Adipocyte (in vitro differentiated cells): ENCODE measurements at regions not wholly inside any gene's neighbourhood (a gene's known extent, or its start where the extent isn't known, plus 50 kb on each side); places are given as distances from the start of the nearest gene placed in this dataset.
"Not testable (repeated sequence)": the region's sequence is repeated elsewhere in the genome, so short reads cannot be mapped to it uniquely, and the experiment has no call there.

Experiments used
- DNase-seq: peaks from one replicate; pipeline ENCODE4 v3.0.0-alpha.2; 2015; ENCODE audit warnings: low read depth
- H3K27me3 ChIP-seq: replicated peaks from 2 replicates; pipeline ENCODE4 v1.7.0; 2013; ENCODE audit warnings: mild to moderate bottlenecking, low read length, moderate library complexity; ENCODE audit not compliant: control insufficient read depth, insufficient read depth
- H3K36me3 ChIP-seq: 2 replicates; pipeline ENCODE4 v1.7.0; 2013; ENCODE audit warnings: low read length, mild to moderate bottlenecking, moderate library complexity; ENCODE audit not compliant: control insufficient read depth, insufficient read depth, severe bottlenecking
- H3K4me1 ChIP-seq: 2 replicates; pipeline ENCODE4 v1.7.0; 2013; ENCODE audit warnings: mild to moderate bottlenecking, low read length, moderate library complexity; ENCODE audit not compliant: control insufficient read depth, insufficient read depth
- H3K4me3 ChIP-seq: 2 replicates; pipeline ENCODE4 v1.7.0; 2013; ENCODE audit warnings: mild to moderate bottlenecking, low read length, moderate library complexity
- H3K9ac ChIP-seq: 2 replicates; pipeline ENCODE4 v1.7.0; 2013; ENCODE audit warnings: mild to moderate bottlenecking, low read length, moderate library complexity
- H3K9me3 ChIP-seq: 2 replicates; pipeline ENCODE4 v1.7.0; 2013; ENCODE audit warnings: mild to moderate bottlenecking, low read length, moderate library complexity; ENCODE audit not compliant: control insufficient read depth

GRCh38 chr20:19045371-19045770, 167.1 kb upstream of the SLC24A3 start:
- Histone ChIP-seq H3K36me3 (no peaks in the 10 kb centered on the region), H3K4me3 (no peak overlapping the region), H3K9me3 (no peaks in the 10 kb centered on the region), H3K27me3 (no peaks in the 10 kb centered on the region), H3K4me1 (peaks cover 13% of the 10 kb centered on the region), H3K9ac (no peak overlapping the region)
- DNase-seq, result no peak

GRCh38 chr20:19047040-19047950, 165.1 kb upstream of the SLC24A3 start:
- Histone ChIP-seq H3K36me3 (no peaks in the 10 kb centered on the region), H3K4me3 (no peak overlapping the region), H3K9me3 (no peaks in the 10 kb centered on the region), H3K9ac (no peak overlapping the region), H3K4me1 (peaks cover 10% of the 10 kb centered on the region), H3K27me3 (peaks cover 4% of the 10 kb centered on the region)
- no peak for DNase-seq

GRCh38 chr20:19047951-19048296, 164.5 kb upstream of the SLC24A3 start:
- Histone ChIP-seq H3K36me3 (no peaks in the 10 kb centered on the region), H3K4me1 (peaks cover 10% of the 10 kb centered on the region), H3K9me3 (no peaks in the 10 kb centered on the region), H3K27me3 (peaks cover 4% of the 10 kb centered on the region), H3K9ac (no peak overlapping the region), H3K4me3 (no peak overlapping the region)
- no peak for DNase-seq

- Histone ChIP-seq H3K27me3 (peaks cover 6% of the 10 kb centered on the region), H3K4me3 (no peak overlapping the region), H3K4me1 (peaks cover 10% of the 10 kb centered on the region), H3K9ac (no peak overlapping the region), H3K9me3 (no peaks in the 10 kb centered on the region), H3K36me3 (no peaks in the 10 kb centered on the region)
- no peak for DNase-seq
Measured at GRCh38 chr20:19048995-19049501, 163.4 kb upstream of the SLC24A3 start.

- DNase-seq, result no peak
- Histone ChIP-seq H3K4me3 (no peak overlapping the region), H3K9ac (no peak overlapping the region), H3K4me1 (peaks cover 10% of the 10 kb centered on the region), H3K9me3 (no peaks in the 10 kb centered on the region), H3K36me3 (no peaks in the 10 kb centered on the region), H3K27me3 (peaks cover 6% of the 10 kb centered on the region)
Measured at GRCh38 chr20:19049514-19049913, 162.9 kb upstream of the SLC24A3 start.

- no peak for DNase-seq
- H3K36me3 ChIP-seq, result no peaks in the 10 kb centered on the region
- no peak overlapping the region for H3K9ac ChIP-seq
- no peaks in the 10 kb centered on the region for H3K4me1 ChIP-seq
- H3K27me3 ChIP-seq, result peaks cover 2% of the 10 kb centered on the region
- peaks cover 26% of the 10 kb centered on the region for H3K9me3 ChIP-seq
- H3K4me3 ChIP-seq, result no peak overlapping the region
Measured at GRCh38 chr20:19056909-19057308, 155.5 kb upstream of the SLC24A3 start.

- H3K27me3 ChIP-seq, DNase-seq, H3K4me1 ChIP-seq, H3K4me3 ChIP-seq, H3K36me3 ChIP-seq, H3K9ac ChIP-seq: not testable (repeated sequence)
- peaks cover 53% of the 10 kb centered on the region for H3K9me3 ChIP-seq
Measured at GRCh38 chr20:19064788-19065187, 147.7 kb upstream of the SLC24A3 start.

- no peak overlapping the region for H3K9ac ChIP-seq
- peaks cover 29% of the 10 kb centered on the region for H3K9me3 ChIP-seq
- peaks cover 11% of the 10 kb centered on the region for H3K27me3 ChIP-seq
- no peak for DNase-seq
- H3K4me1 ChIP-seq, result no peaks in the 10 kb centered on the region
- H3K4me3 ChIP-seq, result no peak overlapping the region
- H3K36me3 ChIP-seq, result no peaks in the 10 kb centered on the region
Measured at GRCh38 chr20:19067986-19068385, 144.5 kb upstream of the SLC24A3 start.

GRCh38 chr20:19070026-19070425, 142.4 kb upstream of the SLC24A3 start:
- peaks cover 11% of the 10 kb centered on the region for H3K27me3 ChIP-seq
- H3K36me3 ChIP-seq, result no peaks in the 10 kb centered on the region
- H3K4me1 ChIP-seq, result no peaks in the 10 kb centered on the region
- no peak overlapping the region for H3K4me3 ChIP-seq
- peaks cover 21% of the 10 kb centered on the region for H3K9me3 ChIP-seq
- H3K9ac ChIP-seq, result no peak overlapping the region
- DNase-seq, result no peak

GRCh38 chr20:19070681-19071445, 141.6 kb upstream of the SLC24A3 start:
- Histone ChIP-seq H3K27me3 (peaks cover 11% of the 10 kb centered on the region), H3K9me3 (peaks cover 16% of the 10 kb centered on the region), H3K36me3 (no peaks in the 10 kb centered on the region), H3K4me3 (no peak overlapping the region), H3K9ac (no peak overlapping the region), H3K4me1 (no peaks in the 10 kb centered on the region)
- DNase-seq, result no peak

GRCh38 chr20:19071446-19071725, 141.1 kb upstream of the SLC24A3 start:
- Histone ChIP-seq H3K27me3 (peaks cover 11% of the 10 kb centered on the region), H3K4me1 (no peaks in the 10 kb centered on the region), H3K9ac (no peak overlapping the region), H3K36me3 (no peaks in the 10 kb centered on the region), H3K9me3 (peaks cover 12% of the 10 kb centered on the region), H3K4me3 (no peak overlapping the region)
- no peak for DNase-seq
